CD4-positive, alpha-beta T cell (primary cell): ENCODE measurements at regions not wholly inside any gene's neighbourhood (a gene's known extent, or its start where the extent isn't known, plus 50 kb on each side); places are given as distances from the start of the nearest gene placed in this dataset.

ENCODE experiments used
- ATAC-seq: fragments of 200-7000 bp; cut with Tn5 transposase; one replicate; pipeline ENCODE4 v1.10.0; 2022; ENCODE audit warnings: mild to moderate bottlenecking; ENCODE audit not compliant: poor library complexity
- CTCF ChIA-PET: fragments of 350-600 bp; sonication (Branson Sonifier 250); formaldehyde crosslinking; loops from one replicate; lab custom pipeline; 2021; ENCODE audit warnings: antibody characterized with exemption, inconsistent platforms; lab: Charles Lee
- POLR2A ChIA-PET: fragments of 350-600 bp; sonication (Branson Sonifier 250); formaldehyde crosslinking; loops from one replicate; lab custom pipeline; 2021; ENCODE audit warnings: antibody characterized with exemption, inconsistent platforms; lab: Charles Lee
- DNase-seq, 14 experiments: peaks; one replicate each; pipeline ENCODE4 v3.0.0-alpha.2; 2013 to 2020; ENCODE audit warnings: mixed read lengths in 2 of 14
- H3K27ac ChIP-seq, 2 donors: one replicate each; pipeline versions ENCODE4 v1.5.1 to v1.7.0; 2013; ENCODE audit warnings: low read length in 2 of 2, low read depth in 1 of 2, mild to moderate bottlenecking in 1 of 2
- H3K27me3 ChIP-seq, 2 experiments: 1 replicate in 1 of 2; 2 replicates in 1 of 2; pipeline versions ENCODE4 v1.6.1 to v1.7.0; 2013; ENCODE audit warnings: low read length in 2 of 2, control low read depth in 1 of 2, mild to moderate bottlenecking in 1 of 2, moderate library complexity in 1 of 2; ENCODE audit not compliant: insufficient read depth in 2 of 2, control insufficient read depth in 1 of 2
- H3K36me3 ChIP-seq: one replicate; pipeline ENCODE4 v1.6.1; 2013; ENCODE audit warnings: low read length, control low read depth; ENCODE audit not compliant: insufficient read depth
- H3K4me1 ChIP-seq: one replicate; pipeline ENCODE4 v1.6.1; 2013; ENCODE audit warnings: low read length, control low read depth; ENCODE audit not compliant: insufficient read depth
- H3K4me3 ChIP-seq: one replicate; pipeline ENCODE4 v1.5.1; 2013; ENCODE audit warnings: mild to moderate bottlenecking, low read length, moderate library complexity
- H3K9me3 ChIP-seq, 2 experiments: 1 replicate in 1 of 2; 2 replicates in 1 of 2; pipeline versions ENCODE4 v1.6.1 to v1.7.0; 2013; ENCODE audit warnings: low read length in 2 of 2, mild to moderate bottlenecking in 2 of 2, control low read depth in 1 of 2, moderate library complexity in 1 of 2; ENCODE audit not compliant: control insufficient read depth in 1 of 2, insufficient read depth in 1 of 2
- H3K27ac Mint-ChIP-seq: one replicate; pipeline ENCODE4 v1.8.0; 2020; ENCODE audit warnings: mixed read lengths
- H3K27me3 Mint-ChIP-seq: one replicate; pipeline ENCODE4 v1.8.0; 2021; ENCODE audit warnings: mixed read lengths
- H3K36me3 Mint-ChIP-seq: one replicate; pipeline ENCODE4 v1.8.0; 2021; ENCODE audit warnings: low read depth, mixed read lengths
- H3K4me1 Mint-ChIP-seq: one replicate; pipeline ENCODE4 v1.8.0; 2021; ENCODE audit warnings: low read depth, mixed read lengths
- H3K4me3 Mint-ChIP-seq: one replicate; pipeline ENCODE4 v1.8.0; 2020; ENCODE audit warnings: mild to moderate bottlenecking, mixed read lengths
- H3K9me3 Mint-ChIP-seq: one replicate; pipeline ENCODE4 v1.8.0; 2020; ENCODE audit warnings: mixed read lengths
- intact Hi-C, 2 experiments: fragments of 100-400 bp; cut with DNase I in 1 of 2; cut with micrococcal nuclease in 1 of 2; formaldehyde crosslinking; loops; one replicate each; pipeline versions ENCODE4 v1.15.1 to v1.9.0; 2023 to 2025; cut with DNase I, micrococcal nuclease
- TF ChIP-seq, protein P1 (sequence below): fragments of 200-600 bp; IDR thresholded peaks from one replicate; pipeline ENCODE4 v1.8.0; 2022; ENCODE audit warnings: antibody characterized with exemption, mild to moderate bottlenecking

DNA sequence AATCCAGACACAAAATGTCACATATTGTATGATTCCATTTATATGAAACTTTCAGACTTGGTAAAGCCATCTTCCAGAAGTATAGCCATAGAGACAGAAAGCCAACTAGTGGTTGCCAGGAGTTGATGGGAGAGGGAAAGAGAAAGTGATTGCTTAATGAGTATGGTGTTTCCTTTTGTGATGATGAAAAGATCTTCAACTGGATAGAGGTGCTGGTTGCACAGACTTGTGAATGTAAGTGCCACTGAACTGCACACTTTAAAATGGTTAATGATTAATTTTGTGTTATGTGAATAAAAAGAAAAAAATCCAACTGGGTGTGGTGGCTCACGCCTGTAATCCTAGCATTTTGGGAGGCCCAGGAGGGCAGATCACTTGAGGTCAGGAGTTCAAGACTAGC lies 135.3 kb upstream of the SLC1A4 start:
- intact Hi-C loops: no loop called here
- CTCF ChIA-PET: no interaction called here

DNA sequence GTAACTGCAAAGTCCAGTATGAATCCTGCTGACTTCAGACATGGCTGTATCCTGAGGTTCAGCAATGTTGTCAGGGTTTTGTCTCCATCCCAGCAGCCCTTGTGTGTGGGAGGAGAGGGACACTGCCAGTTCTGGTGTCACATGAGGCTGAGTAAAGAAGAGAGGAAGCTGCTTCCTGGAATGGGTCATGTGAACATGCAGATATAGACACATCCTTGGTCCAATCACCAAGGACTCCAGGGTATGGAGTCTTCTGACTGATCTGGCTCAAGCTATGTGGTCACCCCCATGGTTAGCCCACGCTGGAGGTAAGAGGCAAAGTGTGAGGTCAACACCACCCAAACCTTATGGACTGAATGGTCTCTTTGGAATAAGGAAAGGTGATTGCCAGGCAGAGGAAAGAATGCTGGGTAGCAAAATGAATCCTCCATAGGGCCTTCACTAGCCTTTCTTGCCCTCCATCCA lies 134.4 kb upstream of the SLC1A4 start:
- intact Hi-C loops: no loop called here
- Histone ChIP-seq H3K4me3 (no peak overlapping the region), H3K27me3 (peaks cover 0 to 8% of the 10 kb centered on the region in 2 experiments), H3K9me3 (no peaks in the 10 kb centered on the region), H3K27ac (no peak overlapping the region), H3K36me3 (no peaks in the 10 kb centered on the region), H3K4me1 (peaks cover 7% of the 10 kb centered on the region)
- DNase-seq (peak in 2 of 14 experiments; percentile 57 to 70), ATAC-seq (no peak)
- H3K27ac Mint-ChIP-seq: no peak overlapping the region
- H3K4me1 Mint-ChIP-seq: peaks cover 5% of the 10 kb centered on the region
- CTCF ChIA-PET: no interaction called here
- H3K36me3 Mint-ChIP-seq: no peaks in the 10 kb centered on the region
- H3K4me3 Mint-ChIP-seq: no peak overlapping the region
- peaks cover 20% of the 10 kb centered on the region for H3K27me3 Mint-ChIP-seq
- POLR2A ChIA-PET: interaction anchor here (0.6 kb wide), 1 partner anchor 14 kb away, joined by 3 read pairs; no protein-coding TSS in a partner anchor
- TF ChIP-seq, protein P1, sequence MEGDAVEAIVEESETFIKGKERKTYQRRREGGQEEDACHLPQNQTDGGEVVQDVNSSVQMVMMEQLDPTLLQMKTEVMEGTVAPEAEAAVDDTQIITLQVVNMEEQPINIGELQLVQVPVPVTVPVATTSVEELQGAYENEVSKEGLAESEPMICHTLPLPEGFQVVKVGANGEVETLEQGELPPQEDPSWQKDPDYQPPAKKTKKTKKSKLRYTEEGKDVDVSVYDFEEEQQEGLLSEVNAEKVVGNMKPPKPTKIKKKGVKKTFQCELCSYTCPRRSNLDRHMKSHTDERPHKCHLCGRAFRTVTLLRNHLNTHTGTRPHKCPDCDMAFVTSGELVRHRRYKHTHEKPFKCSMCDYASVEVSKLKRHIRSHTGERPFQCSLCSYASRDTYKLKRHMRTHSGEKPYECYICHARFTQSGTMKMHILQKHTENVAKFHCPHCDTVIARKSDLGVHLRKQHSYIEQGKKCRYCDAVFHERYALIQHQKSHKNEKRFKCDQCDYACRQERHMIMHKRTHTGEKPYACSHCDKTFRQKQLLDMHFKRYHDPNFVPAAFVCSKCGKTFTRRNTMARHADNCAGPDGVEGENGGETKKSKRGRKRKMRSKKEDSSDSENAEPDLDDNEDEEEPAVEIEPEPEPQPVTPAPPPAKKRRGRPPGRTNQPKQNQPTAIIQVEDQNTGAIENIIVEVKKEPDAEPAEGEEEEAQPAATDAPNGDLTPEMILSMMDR: no peak
- no peaks in the 10 kb centered on the region for H3K9me3 Mint-ChIP-seq

More for the DNA sequence above, 135.3 kb upstream of the SLC1A4 start:
- Mint-ChIP-seq H3K36me3 (no peaks in the 10 kb centered on the region), H3K27ac (no peak overlapping the region), H3K9me3 (no peaks in the 10 kb centered on the region), H3K4me1 (peaks cover 2% of the 10 kb centered on the region), H3K27me3 (peaks cover 15% of the 10 kb centered on the region), H3K4me3 (no peak overlapping the region)
- Histone ChIP-seq H3K36me3 (no peaks in the 10 kb centered on the region), H3K4me1 (no peaks in the 10 kb centered on the region), H3K9me3 (no peaks in the 10 kb centered on the region), H3K4me3 (no peak overlapping the region), H3K27me3 (peaks cover 0 to 4% of the 10 kb centered on the region in 2 experiments), H3K27ac (no peak overlapping the region)
- POLR2A ChIA-PET: interaction anchor here (0.8 kb wide), 1 partner anchor 200 kb away, joined by 3 read pairs; the partner anchor contains the start of gene SERTAD2
- TF ChIP-seq, protein P1: no peak
- no peak for ATAC-seq
- DNase-seq: no peak

DNA sequence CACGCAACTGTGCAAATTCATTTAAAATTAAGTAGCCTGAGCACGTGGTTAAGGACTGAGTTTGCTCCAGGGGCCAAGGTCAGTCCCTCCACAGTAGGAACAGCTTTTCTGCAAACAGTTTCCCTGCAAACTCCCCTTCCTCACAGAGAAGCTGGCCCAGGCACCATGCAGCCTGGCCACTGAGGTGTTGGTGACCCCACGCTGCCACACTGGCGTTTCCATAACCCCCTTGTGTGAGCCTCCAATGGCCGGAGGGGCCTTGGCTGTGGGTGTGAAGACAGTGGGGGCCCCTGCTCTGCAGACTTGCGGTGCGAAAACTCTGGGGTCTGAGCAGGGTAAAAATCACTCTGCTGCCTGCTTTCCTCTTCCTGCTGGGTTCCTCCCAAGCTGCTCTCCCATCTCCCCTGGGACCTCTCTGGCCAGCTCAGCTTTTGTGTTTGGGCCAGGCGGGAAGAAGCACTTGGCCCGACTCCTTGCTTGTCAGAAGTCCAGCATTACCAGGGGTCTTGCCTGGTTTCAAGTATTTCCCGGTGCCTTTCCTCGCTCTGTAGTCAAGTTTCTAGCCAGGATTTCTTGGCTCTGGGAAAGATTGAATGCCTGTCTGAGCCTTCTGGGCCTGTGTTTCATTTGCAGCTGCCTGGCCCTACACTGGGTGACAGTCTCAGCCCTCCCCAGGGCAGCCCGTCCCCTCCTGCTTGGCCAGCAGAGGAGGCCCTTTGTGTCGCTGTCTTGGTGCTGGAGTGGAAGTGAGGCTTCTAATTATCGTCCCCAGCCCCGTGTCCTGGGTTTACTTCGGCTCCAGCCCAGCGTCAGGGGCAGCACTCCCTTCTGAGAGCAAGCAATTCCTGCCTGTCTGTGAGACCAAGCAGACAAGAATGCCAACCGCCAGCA lies 131.4 kb upstream of the SLC1A4 start:
- no peaks in the 10 kb centered on the region for H3K36me3 Mint-ChIP-seq
- H3K4me3 Mint-ChIP-seq: no peak overlapping the region
- ATAC-seq (no peak), DNase-seq (no peak)
- Histone ChIP-seq H3K4me3 (no peak overlapping the region), H3K9me3 (no peaks in the 10 kb centered on the region), H3K27ac (no peak overlapping the region), H3K4me1 (peaks cover 14% of the 10 kb centered on the region), H3K27me3 (peaks cover 0 to 16% of the 10 kb centered on the region in 2 experiments), H3K36me3 (no peaks in the 10 kb centered on the region)
- H3K9me3 Mint-ChIP-seq: no peaks in the 10 kb centered on the region
- ChIA-PET CTCF (no interaction called here), POLR2A (interaction anchor here (0.9 to 2.4 kb wide), 2 partner anchors 38 to 204 kb away, joined by 3 to 6 read pairs; partner anchors contain the start of gene SERTAD2)
- intact Hi-C loops: no loop called here
- peaks cover 5% of the 10 kb centered on the region for H3K4me1 Mint-ChIP-seq
- TF ChIP-seq, protein P1: no peak
- peaks cover 16% of the 10 kb centered on the region for H3K27me3 Mint-ChIP-seq
- H3K27ac Mint-ChIP-seq: no peak overlapping the region
